ENCODE measurements at regions not wholly inside any gene's neighbourhood (a gene's known extent, or its start where the extent isn't known, plus 50 kb on each side); places are given as distances from the start of the nearest gene placed in this dataset.

GRCh38 chr15:25091421-25092158, 136.8 kb downstream of the SNRPN start:
- BruUV-seq (replicated peaks) = no TSS peak
- CTCF ChIA-PET = no interaction called here
- POLR2A ChIA-PET (ENCODE audit: unreplicated experiment) = no interaction called here
- H3K27ac ChIP-seq (ENCODE audit: low read length) = no peak overlapping the region
- peaks cover 19% of the 10 kb centered on the region for H3K9me3 ChIP-seq (ENCODE audit: low read length)
- no peak overlapping the region for H3K4me2 ChIP-seq (ENCODE audit: low read length)
- ATAC-seq (no peak), DNase-seq (no peak)
- intact Hi-C loops (cut with micrococcal nuclease) = no loop called here
- no peak overlapping the region for H3K9ac ChIP-seq (ENCODE audit: low read length)
- no peaks in the 10 kb centered on the region for H3K27me3 ChIP-seq (ENCODE audit: low read length)
- H3K79me2 ChIP-seq (ENCODE audit: low read length) = no peaks in the 10 kb centered on the region
- H3F3A ChIP-seq (ENCODE audit: low read length, unreplicated experiment) = no peaks in the 10 kb centered on the region
- H2AFZ ChIP-seq (ENCODE audit: low read length) = no peak overlapping the region
- no peaks in the 10 kb centered on the region for H4K20me1 ChIP-seq (ENCODE audit: low read length)
- no peak overlapping the region for H3K4me3 ChIP-seq (ENCODE audit: low read length)
- H3K36me3 ChIP-seq (ENCODE audit: low read depth, low read length) = peaks cover 24% of the 10 kb centered on the region
- no peaks in the 10 kb centered on the region for H3K4me1 ChIP-seq (ENCODE audit: insufficient read depth, low read length)
- no peaks in the 10 kb centered on the region for H3K9me2 ChIP-seq (replicated peaks; ENCODE audit: low read length)
- TF ChIP-seq EZH2phosphoT487 (IDR thresholded peaks at IDR 0.05; ENCODE audit: borderline replicate concordance, low read length) = no peak
- TF ChIP-seq, protein P1, sequence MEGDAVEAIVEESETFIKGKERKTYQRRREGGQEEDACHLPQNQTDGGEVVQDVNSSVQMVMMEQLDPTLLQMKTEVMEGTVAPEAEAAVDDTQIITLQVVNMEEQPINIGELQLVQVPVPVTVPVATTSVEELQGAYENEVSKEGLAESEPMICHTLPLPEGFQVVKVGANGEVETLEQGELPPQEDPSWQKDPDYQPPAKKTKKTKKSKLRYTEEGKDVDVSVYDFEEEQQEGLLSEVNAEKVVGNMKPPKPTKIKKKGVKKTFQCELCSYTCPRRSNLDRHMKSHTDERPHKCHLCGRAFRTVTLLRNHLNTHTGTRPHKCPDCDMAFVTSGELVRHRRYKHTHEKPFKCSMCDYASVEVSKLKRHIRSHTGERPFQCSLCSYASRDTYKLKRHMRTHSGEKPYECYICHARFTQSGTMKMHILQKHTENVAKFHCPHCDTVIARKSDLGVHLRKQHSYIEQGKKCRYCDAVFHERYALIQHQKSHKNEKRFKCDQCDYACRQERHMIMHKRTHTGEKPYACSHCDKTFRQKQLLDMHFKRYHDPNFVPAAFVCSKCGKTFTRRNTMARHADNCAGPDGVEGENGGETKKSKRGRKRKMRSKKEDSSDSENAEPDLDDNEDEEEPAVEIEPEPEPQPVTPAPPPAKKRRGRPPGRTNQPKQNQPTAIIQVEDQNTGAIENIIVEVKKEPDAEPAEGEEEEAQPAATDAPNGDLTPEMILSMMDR (conservative IDR thresholded peaks at IDR 0.05; ENCODE audit: low read depth, low read length) = no peak
- no peak for TF ChIP-seq EZH2 (IDR thresholded peaks at IDR 0.05; ENCODE audit: low read length, unreplicated experiment)

GRCh38 chr15:25092661-25093060, 137.9 kb downstream of the SNRPN start:
- no peaks in the 10 kb centered on the region for H3K27me3 ChIP-seq (ENCODE audit: low read length)
- H3K4me1 ChIP-seq (ENCODE audit: insufficient read depth, low read length) = no peaks in the 10 kb centered on the region
- no peak overlapping the region for H3K9ac ChIP-seq (ENCODE audit: low read length)
- no peak for TF ChIP-seq EZH2phosphoT487 (IDR thresholded peaks at IDR 0.05; ENCODE audit: borderline replicate concordance, low read length)
- TF ChIP-seq, protein P1 (conservative IDR thresholded peaks at IDR 0.05; ENCODE audit: low read depth, low read length) = no peak
- TF ChIP-seq EZH2 (IDR thresholded peaks at IDR 0.05; ENCODE audit: low read length, unreplicated experiment) = no peak
- H3F3A ChIP-seq (ENCODE audit: low read length, unreplicated experiment) = no peaks in the 10 kb centered on the region
- no peak overlapping the region for H3K4me2 ChIP-seq (ENCODE audit: low read length)
- no peaks in the 10 kb centered on the region for H3K9me2 ChIP-seq (replicated peaks; ENCODE audit: low read length)
- peaks cover 22% of the 10 kb centered on the region for H3K36me3 ChIP-seq (ENCODE audit: low read depth, low read length)
- BruUV-seq (replicated peaks) = no TSS peak
- H3K79me2 ChIP-seq (ENCODE audit: low read length) = no peaks in the 10 kb centered on the region
- intact Hi-C loops (cut with micrococcal nuclease) = no loop called here
- ChIA-PET CTCF (no interaction called here), POLR2A (ENCODE audit: unreplicated experiment) (no interaction called here)
- no peak overlapping the region for H3K27ac ChIP-seq (ENCODE audit: low read length)
- no peaks in the 10 kb centered on the region for H4K20me1 ChIP-seq (ENCODE audit: low read length)
- peaks cover 15% of the 10 kb centered on the region for H3K9me3 ChIP-seq (ENCODE audit: low read length)
- DNase-seq (no peak), ATAC-seq (no peak)
- H3K4me3 ChIP-seq (ENCODE audit: low read length) = no peak overlapping the region
- H2AFZ ChIP-seq (ENCODE audit: low read length) = no peak overlapping the region

DNA sequence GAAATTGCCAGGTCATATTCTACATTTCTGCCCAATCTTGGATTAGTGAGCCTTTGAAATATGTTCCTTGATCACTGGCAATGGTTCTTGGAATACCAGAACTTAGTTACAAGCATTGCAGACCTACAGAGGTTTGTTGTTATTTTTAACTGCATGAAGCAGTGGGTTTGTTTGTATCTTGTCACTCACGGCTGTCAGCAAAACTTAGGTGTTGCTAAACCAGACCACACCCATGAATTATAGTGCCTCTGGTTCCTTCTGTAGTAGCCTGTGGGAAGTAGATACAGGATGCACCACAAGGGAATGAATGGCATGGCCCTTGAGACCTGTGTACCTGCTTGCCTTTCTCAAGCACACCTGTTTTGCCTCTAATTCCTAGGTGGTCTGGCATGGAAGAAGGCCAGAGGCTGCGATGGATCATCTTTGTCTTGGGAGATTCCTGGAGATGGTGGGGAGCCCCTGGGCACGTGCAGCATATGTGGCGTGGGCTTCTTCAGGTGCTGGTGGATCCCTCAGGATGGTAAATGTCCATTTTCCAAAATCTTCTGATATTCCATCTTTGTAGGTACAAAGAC, 138.8 kb downstream of the SNRPN start:
- POLR2A ChIA-PET (ENCODE audit: unreplicated experiment) = no interaction called here

More for the DNA sequence above, 138.8 kb downstream of the SNRPN start:
- H3K27ac ChIP-seq (ENCODE audit: low read length) = no peak overlapping the region
- CTCF ChIA-PET = no interaction called here
- no peak overlapping the region for H3K4me2 ChIP-seq (ENCODE audit: low read length)
- TF ChIP-seq EZH2phosphoT487 (IDR thresholded peaks at IDR 0.05; ENCODE audit: borderline replicate concordance, low read length) (no peak), EZH2 (IDR thresholded peaks at IDR 0.05; ENCODE audit: low read length, unreplicated experiment) (no peak)
- TF ChIP-seq, protein P1 (conservative IDR thresholded peaks at IDR 0.05; ENCODE audit: low read depth, low read length) = no peak
- H3K9me3 ChIP-seq (ENCODE audit: low read length) = peaks cover 15% of the 10 kb centered on the region
- no peaks in the 10 kb centered on the region for H3K79me2 ChIP-seq (ENCODE audit: low read length)
- no peak for DNase-seq
- H4K20me1 ChIP-seq (ENCODE audit: low read length) = no peaks in the 10 kb centered on the region
- no TSS peak for BruUV-seq (replicated peaks)
- H3K4me1 ChIP-seq (ENCODE audit: insufficient read depth, low read length) = no peaks in the 10 kb centered on the region
- no peaks in the 10 kb centered on the region for H3K27me3 ChIP-seq (ENCODE audit: low read length)
- H3K4me3 ChIP-seq (ENCODE audit: low read length) = no peak overlapping the region
- H3K36me3 ChIP-seq (ENCODE audit: low read depth, low read length) = peaks cover 24% of the 10 kb centered on the region
- H3F3A ChIP-seq (ENCODE audit: low read length, unreplicated experiment) = no peaks in the 10 kb centered on the region
- ATAC-seq = no peak
- no peak overlapping the region for H3K9ac ChIP-seq (ENCODE audit: low read length)
- no peak overlapping the region for H2AFZ ChIP-seq (ENCODE audit: low read length)
- intact Hi-C loops (cut with micrococcal nuclease) = no loop called here
- H3K9me2 ChIP-seq (replicated peaks; ENCODE audit: low read length) = no peaks in the 10 kb centered on the region

Measured in PC-3 (cell line).